ENCODE measurements at regions not wholly inside any gene's neighbourhood (a gene's known extent, or its start where the extent isn't known, plus 50 kb on each side); places are given as distances from the start of the nearest gene placed in this dataset.

DNA sequence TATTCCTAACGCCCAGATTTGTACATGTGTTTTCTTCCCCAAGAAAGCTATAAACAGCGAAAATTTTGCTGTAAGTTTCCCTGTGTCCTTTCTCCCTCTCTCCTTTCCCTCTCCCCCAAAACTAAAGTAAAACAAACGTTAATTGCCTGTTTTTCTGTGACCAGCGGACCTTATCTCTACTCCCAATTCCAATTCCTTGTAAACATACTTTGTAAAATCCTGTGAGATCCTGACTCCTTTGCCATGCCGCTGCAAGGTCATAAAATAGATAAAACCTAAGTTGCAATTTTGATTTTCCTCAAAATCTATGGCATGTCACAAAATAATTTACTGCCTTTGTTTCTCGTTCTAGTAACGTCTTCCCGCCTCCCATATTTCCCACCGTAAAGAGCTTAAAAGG, 217.6 kb downstream of the USP6NL start:
- TF ChIP-seq ZZZ3 (IDR thresholded peaks at IDR 0.05; ENCODE audit: control insufficient read depth, insufficient read length, low read depth) (no peak), TBL1XR1 (IDR thresholded peaks at IDR 0.05; ENCODE audit: low read depth, low read length) (no peak), HDAC6 (IDR thresholded peaks at IDR 0.05; ENCODE audit: unreplicated experiment) (no peak)
- TF ChIP-seq, protein P1, sequence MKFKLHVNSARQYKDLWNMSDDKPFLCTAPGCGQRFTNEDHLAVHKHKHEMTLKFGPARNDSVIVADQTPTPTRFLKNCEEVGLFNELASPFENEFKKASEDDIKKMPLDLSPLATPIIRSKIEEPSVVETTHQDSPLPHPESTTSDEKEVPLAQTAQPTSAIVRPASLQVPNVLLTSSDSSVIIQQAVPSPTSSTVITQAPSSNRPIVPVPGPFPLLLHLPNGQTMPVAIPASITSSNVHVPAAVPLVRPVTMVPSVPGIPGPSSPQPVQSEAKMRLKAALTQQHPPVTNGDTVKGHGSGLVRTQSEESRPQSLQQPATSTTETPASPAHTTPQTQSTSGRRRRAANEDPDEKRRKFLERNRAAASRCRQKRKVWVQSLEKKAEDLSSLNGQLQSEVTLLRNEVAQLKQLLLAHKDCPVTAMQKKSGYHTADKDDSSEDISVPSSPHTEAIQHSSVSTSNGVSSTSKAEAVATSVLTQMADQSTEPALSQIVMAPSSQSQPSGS (IDR thresholded peaks at IDR 0.05; ENCODE audit: low read length) = no peak

Data from GM12878 (cell line).